HG02885 (cell line): ENCODE measurements at regions not wholly inside any gene's neighbourhood (a gene's known extent, or its start where the extent isn't known, plus 50 kb on each side); places are given as distances from the start of the nearest gene placed in this dataset.

Experiments
- ATAC-seq: cut with Tn5 transposase; IDR thresholded peaks from one replicate; pipeline ENCODE4 v1.9.1; 2021; ENCODE audit warnings: mild to moderate bottlenecking; ENCODE audit not compliant: unreplicated experiment, poor library complexity

GRCh38 chr11:112506852-112507251 lies 246.2 kb upstream of the PLET1 start:
- no peak for ATAC-seq

- ATAC-seq, result no peak
Observed at GRCh38 chr11:112507281-112507680, 246.6 kb upstream of the PLET1 start.

- ATAC-seq, result no peak
Observed at GRCh38 chr11:112508750-112509149, 248.1 kb upstream of the PLET1 start.

- no peak for ATAC-seq
Observed at GRCh38 chr11:112509300-112509699, 248.6 kb upstream of the PLET1 start.

- no peak for ATAC-seq
Observed at GRCh38 chr11:112511271-112511670, 250.6 kb upstream of the PLET1 start.

- no peak for ATAC-seq
Observed at GRCh38 chr11:112511911-112512310, 251.3 kb upstream of the PLET1 start.

- no peak for ATAC-seq
Observed at GRCh38 chr11:112513417-112513816, 252.8 kb upstream of the PLET1 start.

- ATAC-seq, result no peak
Observed at GRCh38 chr11:112514011-112514740, 253.5 kb upstream of the PLET1 start.

- no peak for ATAC-seq
Observed at GRCh38 chr11:112516261-112516660, 255.6 kb upstream of the PLET1 start.

- ATAC-seq, result no peak
Observed at GRCh38 chr11:112516755-112517154, 256.1 kb upstream of the PLET1 start.

GRCh38 chr11:112518371-112518770 lies 257.7 kb upstream of the PLET1 start:
- ATAC-seq, result no peak

- no peak for ATAC-seq
Observed at GRCh38 chr11:112519751-112520150, 259.1 kb upstream of the PLET1 start.

- no peak for ATAC-seq
Observed at GRCh38 chr11:112520354-112520753, 259.7 kb upstream of the PLET1 start.

GRCh38 chr11:112522536-112522935 lies 261.9 kb upstream of the PLET1 start:
- no peak for ATAC-seq

GRCh38 chr11:112523031-112523430 lies 262.4 kb upstream of the PLET1 start:
- no peak for ATAC-seq

- ATAC-seq, result no peak
Observed at GRCh38 chr11:112523477-112523876, 262.8 kb upstream of the PLET1 start.

- ATAC-seq, result no peak
Observed at GRCh38 chr11:112523951-112524350, 263.3 kb upstream of the PLET1 start.

- no peak for ATAC-seq
Observed at GRCh38 chr11:112524798-112525197, 264.1 kb upstream of the PLET1 start.

- no peak for ATAC-seq
Observed at GRCh38 chr11:112525270-112525669, 264.6 kb upstream of the PLET1 start.

- no peak for ATAC-seq
Observed at GRCh38 chr11:112525844-112526590, 265.4 kb upstream of the PLET1 start.

GRCh38 chr11:112526699-112527416 lies 266.2 kb upstream of the PLET1 start:
- no peak for ATAC-seq
